ENCODE measurements at regions not wholly inside any gene's neighbourhood (a gene's known extent, or its start where the extent isn't known, plus 50 kb on each side); places are given as distances from the start of the nearest gene placed in this dataset.

GRCh38 chr5:28084069-28084468 lies 1045.7 kb upstream of the CDH9 start (continued):
- no peak for TF ChIP-seq CHD7 (IDR thresholded peaks at IDR 0.05; ENCODE audit: insufficient replicate concordance, low read length)
- no peak for TF ChIP-seq ATF2 (IDR thresholded peaks at IDR 0.05; ENCODE audit: low read length)
- TF ChIP-seq MAFK (IDR thresholded peaks at IDR 0.05; ENCODE audit: low read depth, low read length), result no peak
- no peak for TF ChIP-seq CTBP2 (IDR thresholded peaks at IDR 0.05; ENCODE audit: borderline replicate concordance, insufficient read depth, insufficient read length, low read length)
- no peak for TF ChIP-seq GABPA (IDR thresholded peaks at IDR 0.05; ENCODE audit: borderline replicate concordance, insufficient read depth, low read length)
- TF ChIP-seq ZNF274 (IDR thresholded peaks at IDR 0.05; ENCODE audit: borderline replicate concordance, extremely low read depth, low read length), result no peak
- TF ChIP-seq MAX (IDR thresholded peaks at IDR 0.05), result no peak

All from H1 (cell line).